ENCODE measurements at regions not wholly inside any gene's neighbourhood (a gene's known extent, or its start where the extent isn't known, plus 50 kb on each side); places are given as distances from the start of the nearest gene placed in this dataset.
"Not testable (repeated sequence)": the region's sequence is repeated elsewhere in the genome, so short reads cannot be mapped to it uniquely, and the experiment has no call there.

GRCh38 chr6:86775893-86776292 is 161.4 kb upstream of the HTR1E start:
- Histone ChIP-seq H3K27ac (ENCODE audit: insufficient read depth, low read length) (no peak overlapping the region), H3K9ac (ENCODE audit: insufficient read depth, low read length) (no peak overlapping the region), H4K20me1 (ENCODE audit: control insufficient read depth, extremely low read depth, insufficient read depth, low read length) (no peaks in the 10 kb centered on the region), H3K27me3 (ENCODE audit: control insufficient read depth, insufficient read depth, low read length) (no peaks in the 10 kb centered on the region), H3K9me3 (ENCODE audit: control insufficient read depth, insufficient read depth, low read depth, low read length) (no peaks in the 10 kb centered on the region), H2AFZ (ENCODE audit: low read length) (no peak overlapping the region), H3K4me2 (ENCODE audit: extremely low read depth, insufficient read depth, low read length) (no peak overlapping the region), H3K4me1 (ENCODE audit: control insufficient read depth, extremely low read depth, insufficient read depth, low read length) (no peaks in the 10 kb centered on the region), H3K4me3 (replicated peaks in 1 of 4; ENCODE audit: control extremely low read depth in 1 of 4, insufficient read depth in 1 of 4, low read depth in 3 of 4, low read length in 4 of 4) (no peak overlapping the region), H3K79me2 (ENCODE audit: control insufficient read depth, insufficient read depth, low read length) (no peaks in the 10 kb centered on the region), H3K36me3 (ENCODE audit: control insufficient read depth, insufficient read depth, low read length) (no peaks in the 10 kb centered on the region)
- DNase-seq (ENCODE audit: low read depth in 2 of 2) = no peak
- no peak for TF ChIP-seq CTCF (conservative IDR thresholded peaks at IDR 0.05 in 1 of 2, IDR thresholded peaks at IDR 0.05 in 1 of 2; ENCODE audit: low read depth in 1 of 2, low read length in 2 of 2)
- TF ChIP-seq EZH2 (IDR thresholded peaks at IDR 0.05; ENCODE audit: low read length, missing control alignments) = no peak

GRCh38 chr6:86765211-86765610 is 172.1 kb upstream of the HTR1E start:
- no peaks in the 10 kb centered on the region for H3K36me3 ChIP-seq (ENCODE audit: control insufficient read depth, insufficient read depth, low read length)
- no peak overlapping the region for H3K4me2 ChIP-seq (ENCODE audit: extremely low read depth, insufficient read depth, low read length)
- no peaks in the 10 kb centered on the region for H3K27me3 ChIP-seq (ENCODE audit: control insufficient read depth, insufficient read depth, low read length)
- H3K9ac ChIP-seq (ENCODE audit: insufficient read depth, low read length) = no peak overlapping the region
- H3K79me2 ChIP-seq (ENCODE audit: control insufficient read depth, insufficient read depth, low read length) = no peaks in the 10 kb centered on the region
- no peaks in the 10 kb centered on the region for H4K20me1 ChIP-seq (ENCODE audit: control insufficient read depth, extremely low read depth, insufficient read depth, low read length)
- DNase-seq (ENCODE audit: low read depth in 2 of 2) = no peak
- no peaks in the 10 kb centered on the region for H3K4me1 ChIP-seq (ENCODE audit: control insufficient read depth, extremely low read depth, insufficient read depth, low read length)
- H3K27ac ChIP-seq (ENCODE audit: insufficient read depth, low read length) = no peak overlapping the region
- TF ChIP-seq EZH2 (IDR thresholded peaks at IDR 0.05; ENCODE audit: low read length, missing control alignments) = no peak
- TF ChIP-seq CTCF (conservative IDR thresholded peaks at IDR 0.05 in 1 of 2, IDR thresholded peaks at IDR 0.05 in 1 of 2; ENCODE audit: low read depth in 1 of 2, low read length in 2 of 2) = no peak
- no peaks in the 10 kb centered on the region for H3K9me3 ChIP-seq (ENCODE audit: control insufficient read depth, insufficient read depth, low read depth, low read length)
- no peak overlapping the region for H2AFZ ChIP-seq (ENCODE audit: low read length)
- no peak overlapping the region for H3K4me3 ChIP-seq (replicated peaks in 1 of 4; ENCODE audit: control extremely low read depth in 1 of 4, insufficient read depth in 1 of 4, low read depth in 3 of 4, low read length in 4 of 4)

GRCh38 chr6:86759953-86760352 is 177.4 kb upstream of the HTR1E start:
- H3K4me2 ChIP-seq (ENCODE audit: extremely low read depth, insufficient read depth, low read length); H3K79me2 ChIP-seq (ENCODE audit: control insufficient read depth, insufficient read depth, low read length); DNase-seq (ENCODE audit: low read depth in 2 of 2); H3K36me3 ChIP-seq (ENCODE audit: control insufficient read depth, insufficient read depth, low read length); H4K20me1 ChIP-seq (ENCODE audit: control insufficient read depth, extremely low read depth, insufficient read depth, low read length); H3K9ac ChIP-seq (ENCODE audit: insufficient read depth, low read length); H3K9me3 ChIP-seq (ENCODE audit: control insufficient read depth, insufficient read depth, low read depth, low read length); H3K4me3 ChIP-seq (replicated peaks in 1 of 4; ENCODE audit: control extremely low read depth in 1 of 4, insufficient read depth in 1 of 4, low read depth in 3 of 4, low read length in 4 of 4); H3K27ac ChIP-seq (ENCODE audit: insufficient read depth, low read length); H3K4me1 ChIP-seq (ENCODE audit: control insufficient read depth, extremely low read depth, insufficient read depth, low read length); H2AFZ ChIP-seq (ENCODE audit: low read length); H3K27me3 ChIP-seq (ENCODE audit: control insufficient read depth, insufficient read depth, low read length): not testable (repeated sequence)

Data from fibroblast of lung (primary cell).